NCI-H2196 treated with DMSO at 0.1 percent for 48 hours (cell line): ENCODE measurements at regions not wholly inside any gene's neighbourhood (a gene's known extent, or its start where the extent isn't known, plus 50 kb on each side); places are given as distances from the start of the nearest gene placed in this dataset.
"Not testable (repeated sequence)": the region's sequence is repeated elsewhere in the genome, so short reads cannot be mapped to it uniquely, and the experiment has no call there.

Experiments used
- DNase-seq: peaks from one replicate; lab custom pipeline; 2025; ENCODE audit not compliant: unreplicated experiment; lab: John Stamatoyannopoulos, UW

- DNase-seq: no peak
Observed at GRCh38 chr10:118914629-118915028, 114.9 kb upstream of the NANOS1 start.

GRCh38 chr10:118915161-118915560 lies 114.4 kb upstream of the NANOS1 start:
- no peak for DNase-seq

- DNase-seq: no peak
Observed at GRCh38 chr10:118916777-118917176, 112.7 kb upstream of the NANOS1 start.

GRCh38 chr10:118917701-118918100 lies 111.8 kb upstream of the NANOS1 start:
- no peak for DNase-seq

GRCh38 chr10:118918116-118918515 lies 111.4 kb upstream of the NANOS1 start:
- DNase-seq: no peak

GRCh38 chr10:118918587-118918986 lies 110.9 kb upstream of the NANOS1 start:
- DNase-seq: no peak

- no peak for DNase-seq
Observed at GRCh38 chr10:118920206-118920605, 109.3 kb upstream of the NANOS1 start.

GRCh38 chr10:118922226-118922625 lies 107.3 kb upstream of the NANOS1 start:
- DNase-seq: no peak

GRCh38 chr10:118922972-118923371 lies 106.5 kb upstream of the NANOS1 start:
- DNase-seq: no peak

GRCh38 chr10:118924493-118924892 lies 105.0 kb upstream of the NANOS1 start:
- DNase-seq: no peak

GRCh38 chr10:118925404-118926071 lies 104.0 kb upstream of the NANOS1 start:
- DNase-seq: no peak

GRCh38 chr10:118926072-118926417 lies 103.5 kb upstream of the NANOS1 start:
- no peak for DNase-seq

- no peak for DNase-seq
Observed at GRCh38 chr10:118926441-118926840, 103.1 kb upstream of the NANOS1 start.

GRCh38 chr10:118926903-118927302 lies 102.6 kb upstream of the NANOS1 start:
- DNase-seq: no peak

GRCh38 chr10:118927321-118927720 lies 102.2 kb upstream of the NANOS1 start:
- no peak for DNase-seq

GRCh38 chr10:118930614-118931013 lies 98.9 kb upstream of the NANOS1 start:
- no peak for DNase-seq

- no peak for DNase-seq
Observed at GRCh38 chr10:118931436-118931835, 98.1 kb upstream of the NANOS1 start.

GRCh38 chr10:118932154-118932553 lies 97.4 kb upstream of the NANOS1 start:
- DNase-seq: not testable (repeated sequence)

- DNase-seq: no peak
Observed at GRCh38 chr10:118937226-118937625, 92.3 kb upstream of the NANOS1 start.

GRCh38 chr10:118939211-118940007 lies 90.1 kb upstream of the NANOS1 start:
- no peak for DNase-seq

GRCh38 chr10:118940386-118940785 lies 89.1 kb upstream of the NANOS1 start:
- no peak for DNase-seq

- DNase-seq: no peak
Observed at GRCh38 chr10:118943253-118943652, 86.3 kb upstream of the NANOS1 start.
